ENCODE measurements at regions not wholly inside any gene's neighbourhood (a gene's known extent, or its start where the extent isn't known, plus 50 kb on each side); places are given as distances from the start of the nearest gene placed in this dataset.
"Not testable (repeated sequence)": the region's sequence is repeated elsewhere in the genome, so short reads cannot be mapped to it uniquely, and the experiment has no call there.

DNA sequence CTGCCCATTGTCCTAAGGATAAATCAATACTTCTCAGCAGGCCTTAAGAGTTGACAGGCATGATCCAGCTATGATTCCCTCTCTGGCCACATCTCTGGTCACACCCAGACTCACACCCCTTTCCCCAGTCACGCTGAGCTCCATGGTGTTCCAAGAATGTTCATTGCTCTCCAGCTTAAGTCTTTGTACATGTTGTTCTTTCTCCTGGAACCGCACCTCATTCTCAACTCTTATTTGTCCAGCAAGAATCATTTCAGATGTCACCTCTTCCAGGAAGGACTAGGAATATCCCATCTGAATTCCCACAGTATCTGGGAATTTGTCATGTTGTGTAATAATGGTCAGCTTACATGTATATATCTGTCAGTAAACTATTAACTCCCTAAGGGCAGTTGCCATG, 118.3 kb upstream of the GALNT15 start:
- no peak for DNase-seq

DNA sequence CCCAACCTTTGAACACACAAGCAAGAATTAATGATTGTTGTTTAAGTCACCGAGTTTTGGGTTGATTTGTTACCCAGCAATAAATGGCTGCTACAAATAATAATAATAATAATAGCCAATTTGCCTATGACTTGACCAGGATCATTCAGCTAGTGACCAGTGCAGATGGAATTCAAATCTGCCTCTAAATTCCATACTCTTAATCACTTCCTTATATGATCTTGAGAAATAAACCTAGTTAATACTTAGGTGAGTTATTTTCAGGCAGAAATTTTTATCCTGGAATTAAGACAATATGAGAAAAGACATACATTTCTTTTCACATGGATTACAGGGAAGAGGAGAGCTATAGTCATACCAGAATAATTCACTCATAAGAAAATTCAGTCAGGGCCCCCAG, 116.0 kb upstream of the GALNT15 start:
- no peak for DNase-seq

DNA sequence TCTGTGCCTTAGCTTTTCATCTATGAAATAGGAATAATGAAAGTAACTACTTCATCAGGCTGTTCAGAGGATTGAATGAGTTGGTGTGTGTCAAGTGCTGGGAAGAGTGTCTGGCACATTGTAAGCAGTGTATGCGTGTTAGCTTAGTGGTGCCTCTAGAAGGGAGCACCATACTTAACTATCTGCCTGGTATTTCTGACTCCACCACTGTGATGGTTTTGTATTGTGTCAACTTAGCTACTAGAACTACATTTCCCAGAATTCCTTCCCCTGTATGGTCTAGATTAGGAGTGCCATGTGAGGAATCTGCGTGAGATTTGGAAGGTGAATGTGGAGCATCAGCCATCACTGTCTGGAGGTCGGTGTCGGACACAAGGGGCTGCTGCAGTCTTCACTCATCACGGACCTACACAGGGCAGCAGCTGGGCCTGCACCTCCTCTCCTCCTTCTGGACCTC, 115.4 kb upstream of the GALNT15 start:
- no peak for DNase-seq

DNA sequence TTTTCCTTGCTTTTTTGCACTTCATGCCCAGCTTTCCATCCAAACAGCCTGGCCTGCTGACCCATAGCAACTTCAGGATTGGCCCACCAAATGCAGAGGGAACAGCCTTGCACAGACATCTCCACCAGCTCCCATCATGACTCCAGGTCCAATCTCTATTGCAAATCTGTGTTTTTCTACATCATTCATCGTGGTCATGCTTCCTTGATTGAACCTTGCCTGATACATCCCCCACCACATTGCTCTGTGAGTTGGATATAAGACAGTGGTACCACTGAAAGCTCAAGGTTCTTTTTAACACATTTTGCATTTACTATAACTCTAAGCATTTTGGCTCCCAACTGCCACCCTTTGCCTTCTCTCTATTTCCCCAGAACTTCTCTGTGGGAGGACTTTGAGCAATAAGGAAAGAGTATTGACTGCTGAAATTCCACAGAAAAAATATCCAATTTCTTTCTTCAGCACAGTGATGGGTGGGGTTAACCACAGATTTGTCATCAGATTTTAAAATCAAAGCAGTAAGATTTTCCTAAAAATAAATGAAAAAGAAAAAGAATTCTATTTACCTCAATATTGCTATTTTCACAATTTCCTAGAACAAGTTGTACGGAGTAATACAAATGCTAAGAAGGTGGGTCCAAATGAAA, 114.6 kb upstream of the GALNT15 start:
- no peak for DNase-seq

DNA sequence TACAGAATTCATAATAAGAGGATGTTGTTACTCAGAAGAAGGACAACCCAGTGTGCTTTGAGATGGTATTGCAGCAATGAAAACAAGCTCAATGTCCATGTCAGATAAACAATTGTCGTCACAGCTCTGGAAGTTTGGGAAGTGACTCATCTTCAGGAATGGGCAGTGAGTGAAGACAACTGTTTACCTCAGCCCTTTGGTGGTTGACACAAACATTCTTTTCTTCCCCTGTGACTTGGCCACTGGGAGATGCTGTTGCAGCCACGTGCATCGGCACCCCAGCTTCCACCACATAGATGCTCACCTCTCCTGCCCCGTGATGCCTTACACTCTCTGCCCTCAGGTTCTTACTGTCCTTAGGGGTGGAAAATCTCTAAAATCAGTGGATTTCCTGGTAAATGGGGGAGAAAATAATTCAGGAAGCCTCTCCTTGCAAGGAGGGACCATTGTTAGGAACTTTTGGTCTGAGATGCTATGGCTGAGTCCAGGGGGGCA, 114.1 kb upstream of the GALNT15 start:
- DNase-seq = no peak

DNA sequence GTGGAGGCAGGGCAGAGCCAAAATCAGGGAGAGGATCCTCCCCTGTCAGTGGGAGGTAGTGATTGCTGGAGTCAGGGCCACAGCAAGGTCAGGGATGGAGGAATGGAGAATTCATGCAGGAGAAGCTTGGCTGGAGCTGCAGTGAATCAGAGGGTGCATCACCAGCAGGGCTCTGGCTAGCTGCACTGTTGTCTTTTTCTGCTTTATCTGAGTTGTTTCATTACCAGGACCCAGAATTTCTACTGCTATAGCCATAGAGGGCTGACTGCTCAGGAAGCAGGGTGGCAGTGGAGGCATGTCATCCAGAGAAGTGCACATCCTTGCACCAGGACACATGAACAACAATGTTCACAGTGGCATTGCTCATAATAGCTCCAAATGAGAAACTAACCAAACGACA, 113.5 kb upstream of the GALNT15 start:
- no peak for DNase-seq

DNA sequence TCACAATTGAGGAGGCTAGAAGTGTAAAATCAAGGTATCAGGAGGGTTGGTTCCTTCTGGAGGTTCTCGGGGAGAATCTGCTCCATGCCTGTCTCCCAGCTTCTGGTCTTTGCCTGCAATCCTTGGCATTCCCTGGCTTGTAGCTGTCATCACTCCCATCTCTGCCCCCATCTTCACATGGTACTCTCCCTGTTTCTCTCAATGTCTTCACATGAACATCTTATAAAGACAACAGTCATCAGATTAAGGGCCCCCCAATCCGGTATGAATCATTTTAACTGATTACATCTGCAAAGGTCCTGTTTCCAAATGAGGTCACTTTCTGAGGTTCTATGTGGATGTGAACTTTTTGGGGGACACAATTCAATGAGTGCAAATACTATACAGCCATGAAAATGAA, 113.0 kb upstream of the GALNT15 start:
- no peak for DNase-seq

DNA sequence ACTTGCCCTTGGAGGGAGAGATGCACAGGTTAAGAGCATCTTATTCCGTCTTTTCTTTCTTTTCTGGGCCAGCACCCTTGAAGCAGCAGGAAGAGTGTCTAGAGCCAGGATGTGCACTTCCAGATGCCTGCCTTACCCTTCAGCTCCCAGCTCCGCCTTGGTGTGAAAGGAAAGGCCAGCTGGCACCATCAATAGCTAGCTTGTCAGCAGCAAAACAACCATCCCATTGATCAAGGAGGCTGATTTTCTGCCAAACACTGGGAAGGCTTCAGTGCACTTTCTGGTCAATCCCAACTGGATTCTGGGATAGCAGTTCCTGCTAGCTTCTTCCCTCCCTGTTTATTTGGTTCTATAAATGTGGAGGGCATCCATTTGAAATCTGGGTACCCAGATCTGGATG, 110.9 kb upstream of the GALNT15 start:
- DNase-seq = no peak

DNA sequence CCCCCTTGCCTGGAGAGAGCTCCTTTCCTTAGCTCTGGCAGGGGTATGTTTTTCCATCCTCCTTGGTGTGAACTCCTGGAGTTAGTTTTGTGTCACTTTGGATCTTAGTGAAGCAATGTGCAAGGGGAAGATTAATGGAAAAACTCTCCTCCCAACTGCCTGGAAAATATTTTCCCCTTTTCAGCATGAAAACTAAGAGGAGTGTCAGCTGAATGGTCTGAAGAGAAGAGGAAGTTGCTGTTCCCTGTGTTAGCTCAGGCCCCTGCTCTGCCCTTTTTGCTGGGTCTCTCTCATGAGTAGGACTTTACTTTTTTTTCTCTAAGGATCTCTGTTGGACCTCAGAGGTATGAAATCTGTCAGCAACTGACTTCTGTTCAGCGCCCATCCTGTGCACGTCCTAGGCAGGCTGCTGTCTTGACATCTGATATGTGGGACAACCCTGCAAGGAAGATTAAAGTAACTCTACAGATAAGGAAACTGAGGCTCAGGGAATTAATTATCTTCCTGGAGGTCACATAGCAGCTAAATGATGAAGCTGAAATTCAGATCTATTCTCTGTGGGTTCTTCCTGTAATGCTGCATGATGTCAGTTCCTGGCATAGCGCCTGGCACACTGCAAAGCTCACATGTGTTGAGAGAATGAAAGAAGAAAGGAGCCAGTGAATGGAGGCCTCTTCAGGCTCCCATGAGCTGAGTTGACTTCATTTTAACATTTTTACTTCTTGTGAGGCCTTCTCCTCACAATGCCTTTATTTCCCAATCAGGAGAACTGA, 109.7 kb upstream of the GALNT15 start:
- DNase-seq = peak; percentile 32

DNA sequence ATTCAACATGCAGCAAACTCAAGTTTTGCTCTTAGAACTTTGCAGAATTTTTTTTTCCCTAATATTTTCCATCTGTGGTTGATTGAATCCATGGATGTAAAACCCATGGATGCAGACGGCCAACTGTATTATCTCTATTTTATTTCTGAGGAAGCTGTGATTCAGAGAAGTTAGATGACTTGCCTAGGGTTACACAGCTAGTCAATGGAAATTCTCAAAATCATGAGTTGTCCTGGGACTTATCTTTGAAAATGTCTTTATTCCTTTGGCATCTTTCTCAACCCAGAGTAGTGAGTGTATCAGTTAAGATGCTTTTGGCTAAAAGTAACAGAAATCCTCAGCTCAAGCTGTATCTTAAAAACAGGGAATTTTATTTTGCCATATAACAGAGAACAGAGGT, 107.9 kb upstream of the GALNT15 start:
- DNase-seq = no peak

DNA sequence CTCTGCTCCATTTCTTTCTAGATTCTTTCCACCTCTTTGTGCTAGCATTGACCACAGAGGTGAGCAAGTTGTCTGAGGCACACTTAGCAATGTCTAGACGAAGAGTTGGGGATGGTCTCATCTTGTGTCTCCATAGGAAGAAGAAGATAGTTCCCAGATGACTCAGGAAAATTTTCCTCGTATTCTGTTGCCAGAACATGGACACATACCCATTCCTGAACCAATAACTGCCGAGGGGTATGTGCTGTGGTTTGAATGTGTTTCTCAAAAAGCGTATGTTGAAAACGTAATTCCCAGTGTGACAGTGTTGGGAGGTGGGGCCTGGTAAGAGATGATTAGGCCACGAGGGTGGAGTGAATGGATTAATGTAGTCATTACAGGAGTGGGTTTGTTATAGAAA, 107.5 kb upstream of the GALNT15 start:
- DNase-seq = no peak

DNA sequence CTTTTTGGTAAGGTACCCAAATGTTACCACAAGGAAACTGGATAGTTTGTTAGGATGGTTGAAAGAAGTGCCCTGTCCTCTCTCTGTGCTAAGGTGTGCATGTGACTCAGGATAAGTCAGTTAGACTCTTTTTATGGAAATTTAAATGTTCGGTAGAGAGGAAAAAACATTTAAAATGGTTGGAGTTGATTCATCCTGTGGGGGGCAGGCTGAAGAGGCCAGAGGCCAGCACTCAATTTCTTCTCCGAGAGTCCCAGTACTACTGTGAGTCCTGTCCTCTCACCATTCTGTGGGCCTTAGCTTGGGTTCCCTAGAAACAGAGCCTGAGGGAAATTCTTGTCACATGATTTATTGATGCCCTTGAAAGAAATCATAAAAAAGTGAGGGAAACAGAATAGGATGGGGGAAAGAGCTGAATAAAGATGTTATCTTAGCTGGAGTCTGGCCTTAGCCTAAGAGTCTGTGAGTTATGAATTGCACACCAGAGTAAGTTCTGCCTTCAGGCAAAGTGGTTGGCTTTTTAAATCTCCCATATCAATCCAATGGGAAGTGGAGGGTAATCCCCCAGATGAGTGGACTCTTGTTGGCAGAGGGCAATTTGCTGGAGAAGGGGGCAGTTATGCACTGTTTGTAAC, 106.5 kb upstream of the GALNT15 start:
- no peak for DNase-seq

DNA sequence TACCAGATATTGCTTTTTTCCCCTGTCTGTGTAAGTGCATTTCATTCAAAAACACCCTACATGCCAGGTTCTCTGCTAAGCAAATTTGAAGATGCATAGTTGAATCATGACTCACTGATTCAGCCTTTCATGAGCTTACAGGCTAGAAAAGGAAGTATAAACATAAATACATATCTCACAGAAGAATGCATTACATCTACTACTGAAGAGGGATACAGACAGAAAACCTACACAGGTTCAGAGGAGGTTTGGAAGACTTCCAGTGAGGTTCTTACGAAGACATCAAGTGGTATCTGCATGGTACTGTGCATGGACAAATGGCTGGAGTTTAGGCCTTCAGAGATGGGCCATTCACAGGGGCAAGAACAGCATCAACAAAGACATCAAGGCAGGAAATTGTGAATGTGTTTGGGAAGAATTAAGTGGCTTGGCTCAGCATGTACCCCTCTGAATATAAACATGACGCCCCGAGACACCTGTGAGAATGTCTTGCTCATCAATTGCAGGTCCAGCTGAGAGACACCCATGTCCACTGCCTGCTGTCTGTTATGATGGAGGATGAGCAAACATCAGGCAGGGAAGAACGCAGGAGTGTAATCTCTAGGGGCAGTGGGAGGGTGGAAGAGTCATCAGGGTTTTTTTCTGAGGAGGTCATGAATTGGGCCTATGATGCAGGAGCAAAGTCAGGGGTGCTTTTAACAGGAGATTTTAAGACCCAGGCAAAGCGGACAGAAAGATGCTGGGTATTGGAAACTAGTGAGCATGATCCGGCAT, 105.1 kb upstream of the GALNT15 start:
- no peak for DNase-seq

DNA sequence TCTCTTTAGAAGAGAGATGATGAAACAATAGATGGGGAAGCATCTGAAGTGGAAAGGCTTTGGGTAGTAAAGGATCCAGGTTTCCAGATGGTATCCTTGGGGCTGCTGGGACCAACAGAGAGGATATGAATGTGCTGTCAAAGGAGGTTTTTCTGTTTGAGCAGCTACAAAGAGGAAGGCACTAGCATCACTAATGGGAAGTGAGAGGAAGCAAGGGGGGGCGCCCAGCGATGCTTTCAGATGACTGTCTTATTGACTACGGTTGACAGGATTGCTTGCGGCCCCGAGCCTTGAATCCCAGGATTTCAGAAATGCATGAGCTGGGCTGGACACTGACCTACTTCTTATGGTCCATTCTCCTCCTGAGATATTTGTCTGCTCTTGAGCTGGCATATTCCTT, 103.8 kb upstream of the GALNT15 start:
- DNase-seq = no peak

DNA sequence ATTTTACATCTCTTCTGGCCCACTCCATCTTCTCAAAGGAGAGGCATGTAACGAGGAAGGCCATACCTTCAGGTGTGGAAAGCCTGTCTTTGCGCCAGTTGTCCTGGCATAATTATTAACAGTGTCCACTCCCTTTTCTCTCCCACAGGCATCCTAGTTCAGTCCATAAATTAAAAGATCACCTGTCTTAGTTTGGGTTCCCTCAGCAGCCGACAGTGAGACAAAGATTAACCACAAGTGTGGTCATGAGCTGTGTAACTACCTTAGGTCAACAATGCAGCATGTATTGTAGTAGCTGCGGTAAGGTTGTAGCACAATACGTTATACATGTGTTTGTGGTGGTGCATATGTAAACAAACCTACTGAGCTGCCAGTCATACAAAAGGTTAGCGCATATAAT, 103.3 kb upstream of the GALNT15 start:
- DNase-seq = no peak

DNA sequence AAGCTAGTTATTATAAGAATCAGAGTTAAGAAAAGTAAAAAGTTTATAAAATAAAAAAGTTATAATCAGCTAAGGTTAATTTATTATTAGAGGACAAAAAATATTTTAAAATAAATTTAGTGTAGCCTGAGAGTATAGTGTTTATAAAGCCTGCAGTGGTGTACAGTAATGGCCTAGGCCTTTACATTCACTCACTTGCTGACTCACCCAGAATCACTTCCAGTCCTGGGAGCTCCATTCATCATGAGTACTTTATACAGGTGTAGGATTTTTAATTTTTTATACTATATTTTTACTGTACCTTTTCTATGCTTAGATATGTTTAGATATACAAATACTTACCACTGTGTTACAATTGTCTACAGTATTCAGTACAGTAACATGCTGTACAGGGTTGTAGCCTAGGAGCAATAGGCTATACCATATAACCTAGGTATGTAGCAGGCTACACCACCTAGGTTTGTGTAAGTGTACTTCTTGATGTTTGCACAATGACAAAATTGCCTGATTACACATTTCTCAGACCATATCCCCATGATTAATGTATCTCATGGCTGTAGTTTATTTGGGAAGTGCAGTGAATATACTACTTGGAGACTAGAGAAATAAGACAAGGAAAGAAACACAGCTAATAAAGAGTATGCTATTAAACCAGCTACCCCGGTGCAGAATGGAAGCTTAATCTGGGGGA, 101.9 kb upstream of the GALNT15 start:
- no peak for DNase-seq

DNA sequence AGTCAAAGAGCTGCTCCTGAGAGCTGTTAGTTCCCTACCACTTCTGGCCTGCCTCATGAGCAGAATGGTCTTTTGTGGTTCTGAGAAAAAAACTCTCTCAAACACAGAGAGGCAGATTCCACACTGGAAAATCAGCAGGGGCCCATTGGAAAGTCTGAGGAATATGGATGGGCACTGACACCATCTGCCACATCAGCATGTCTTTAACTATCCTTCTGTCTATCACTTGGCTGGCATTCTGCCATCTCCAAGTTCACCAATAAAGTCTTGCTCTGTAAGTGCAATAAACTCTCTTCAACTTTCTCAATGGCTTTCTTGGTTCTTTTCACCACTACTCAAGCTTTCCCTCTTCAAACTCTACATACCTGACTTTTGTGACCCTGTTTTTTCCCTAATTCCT, 101.3 kb upstream of the GALNT15 start:
- DNase-seq = no peak

DNA sequence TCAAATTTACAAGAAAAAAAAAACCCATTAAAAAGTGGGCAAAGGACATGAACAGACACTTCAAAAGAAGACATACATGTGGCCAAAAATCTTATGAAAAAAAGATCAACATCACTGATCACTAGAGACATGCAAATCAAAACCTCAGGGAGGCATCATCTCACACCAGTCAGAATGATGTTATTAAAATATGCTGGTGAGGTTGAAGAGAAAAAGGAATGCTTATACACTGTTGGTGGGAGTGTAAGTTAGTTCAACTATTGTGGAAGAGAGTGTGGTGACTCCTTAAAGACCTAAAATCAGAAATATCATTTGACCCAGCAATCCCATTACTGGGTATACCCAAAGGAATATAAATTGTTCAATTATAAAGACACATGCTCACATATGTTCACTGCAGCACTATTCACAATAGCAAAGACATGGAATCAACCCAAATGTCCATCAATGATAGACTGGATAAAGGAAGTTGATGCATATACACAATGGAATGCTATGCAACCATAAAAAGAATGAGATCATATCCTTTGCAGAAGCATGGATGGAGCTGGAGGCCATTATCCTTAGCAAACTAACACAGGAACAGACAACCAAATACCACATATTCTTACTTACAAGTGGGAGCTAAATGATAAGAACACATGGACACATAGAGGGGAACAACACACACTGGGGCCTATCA, 100.3 kb upstream of the GALNT15 start:
- not testable (repeated sequence) for DNase-seq

DNA sequence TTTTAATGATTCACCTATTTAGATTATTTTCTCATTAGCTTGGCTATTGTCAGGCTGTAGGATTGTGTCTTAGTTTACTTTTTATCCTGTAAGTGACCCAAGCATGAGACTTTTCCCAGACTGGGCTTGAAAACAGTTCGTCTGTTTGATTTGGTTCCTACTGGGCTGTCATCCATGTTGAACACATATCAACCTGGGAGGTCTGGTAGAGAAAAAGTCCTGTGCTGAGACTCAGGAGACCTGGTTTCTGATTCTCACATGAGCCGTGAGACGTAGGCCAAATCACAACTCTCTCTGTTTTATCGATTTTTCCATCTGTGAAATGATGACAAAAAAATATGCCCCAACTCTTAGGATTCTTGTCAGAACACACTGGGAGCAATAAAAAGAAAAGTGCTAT, 98.8 kb upstream of the GALNT15 start:
- DNase-seq = no peak

DNA sequence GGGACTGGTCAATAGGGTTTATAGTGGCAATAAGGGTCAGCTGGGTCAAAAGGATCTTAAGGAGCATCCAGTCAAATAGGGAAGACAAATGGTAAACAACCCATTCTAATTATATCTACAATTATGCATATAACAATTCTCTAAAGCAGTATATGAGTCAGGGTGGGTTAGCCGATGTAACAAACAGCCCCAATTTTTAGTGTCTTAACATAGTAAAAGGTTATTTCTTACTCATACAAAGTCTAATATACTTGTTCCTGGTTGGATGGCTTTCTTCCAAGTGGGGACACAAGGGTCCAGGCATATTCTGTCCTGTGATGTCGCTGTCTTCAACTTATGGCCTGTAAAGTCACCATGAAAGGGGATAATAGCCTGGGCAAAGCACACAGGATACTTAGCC, 97.9 kb upstream of the GALNT15 start:
- no peak for DNase-seq

DNA sequence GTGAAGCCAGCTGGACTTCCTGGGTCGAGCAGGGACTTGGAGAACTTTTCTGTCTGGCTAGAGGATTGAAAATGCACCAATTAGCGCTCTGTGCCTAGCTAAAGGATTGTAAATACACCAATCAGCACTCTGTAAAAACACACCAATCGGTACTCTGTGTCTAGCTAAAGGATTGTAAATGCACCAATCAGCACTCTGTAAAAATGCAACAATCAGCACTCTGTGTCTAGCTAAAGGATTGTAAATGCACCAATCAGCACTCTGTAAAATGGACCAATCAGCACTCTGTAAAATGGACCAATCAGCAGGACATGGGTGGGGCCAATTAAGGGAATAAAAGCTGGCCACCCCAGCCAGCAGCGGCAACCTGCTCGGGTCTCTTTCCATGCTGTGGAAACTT, 97.3 kb upstream of the GALNT15 start:
- DNase-seq = not testable (repeated sequence)

DNA sequence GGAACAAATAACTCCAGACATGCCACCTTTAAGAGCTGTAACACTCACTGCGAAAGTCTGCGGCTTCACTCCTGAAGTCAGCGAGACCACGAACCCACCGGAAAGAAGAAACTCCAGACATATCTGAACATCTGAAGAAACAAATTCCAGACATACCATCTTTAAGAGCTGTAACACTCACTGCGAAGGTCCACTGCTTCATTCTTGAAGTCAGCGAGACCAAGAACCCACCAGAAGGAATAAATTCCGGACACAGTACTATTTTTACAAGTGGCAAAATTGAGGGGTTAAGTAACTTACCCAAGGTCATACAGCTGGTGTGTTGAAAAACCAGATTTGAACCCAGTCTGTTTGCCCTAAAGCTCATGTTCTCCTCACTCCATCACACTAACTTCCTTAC, 96.8 kb upstream of the GALNT15 start:
- not testable (repeated sequence) for DNase-seq
